Astrocyte (in vitro differentiated cells and primary cell): ENCODE measurements at regions not wholly inside any gene's neighbourhood (a gene's known extent, or its start where the extent isn't known, plus 50 kb on each side); places are given as distances from the start of the nearest gene placed in this dataset.

ENCODE experiments used
- DNase-seq: peaks from one replicate; pipeline ENCODE4 v3.0.0-alpha.2; 2010; ENCODE audit warnings: low read depth
- FAIRE-seq: peaks from 2 replicates; lab custom pipeline; 2011; peaks lifted over from hg19 to GRCh38; lab: Jason Lieb, UNC
- H2AFZ ChIP-seq: 2 replicates; pipeline ENCODE4 v1.6.0; 2012; ENCODE audit warnings: low read depth, low read length, inconsistent platforms
- H3K27ac ChIP-seq: 2 replicates; pipeline ENCODE4 v1.5.1; 2011; ENCODE audit warnings: low read depth, low read length, inconsistent platforms
- H3K27me3 ChIP-seq: 2 replicates; pipeline ENCODE4 v1.6.0; 2011; ENCODE audit warnings: low read length, inconsistent platforms; ENCODE audit not compliant: insufficient read depth
- H3K36me3 ChIP-seq: 2 replicates; pipeline ENCODE4 v1.5.1; 2011; ENCODE audit warnings: low read length, inconsistent platforms; ENCODE audit not compliant: insufficient read depth
- H3K4me1 ChIP-seq: 2 replicates; pipeline ENCODE4 v1.5.1; 2011; ENCODE audit warnings: low read length, inconsistent platforms; ENCODE audit not compliant: insufficient read depth
- H3K4me2 ChIP-seq: 2 replicates; pipeline ENCODE4 v1.6.0; 2012; ENCODE audit warnings: low read length, inconsistent platforms
- H3K4me3 ChIP-seq: 2 replicates; pipeline ENCODE4 v1.5.1; 2011; ENCODE audit warnings: low read depth, mild to moderate bottlenecking, low read length, inconsistent platforms; ENCODE audit not compliant: insufficient read depth
- H3K79me2 ChIP-seq: 2 replicates; pipeline ENCODE4 v1.6.0; 2012; ENCODE audit warnings: mild to moderate bottlenecking, low read length, inconsistent platforms; ENCODE audit not compliant: insufficient read depth
- H3K9ac ChIP-seq: 2 replicates; pipeline ENCODE4 v1.6.0; 2012; ENCODE audit warnings: mild to moderate bottlenecking, low read length, inconsistent platforms
- H3K9me3 ChIP-seq: 2 replicates; pipeline ENCODE4 v1.5.1; 2012; ENCODE audit warnings: low read depth, mild to moderate bottlenecking, low read length, inconsistent platforms; ENCODE audit not compliant: insufficient read depth
- H4K20me1 ChIP-seq: 2 replicates; pipeline ENCODE4 v1.6.0; 2012; ENCODE audit warnings: low read length, inconsistent platforms; ENCODE audit not compliant: insufficient read depth
- H3K27ac Mint-ChIP-seq: one replicate; pipeline ENCODE4 v1.8.0; 2021; ENCODE audit warnings: mild to moderate bottlenecking, mixed read lengths; ENCODE audit not compliant: unreplicated experiment
- H3K27me3 Mint-ChIP-seq: one replicate; pipeline ENCODE4 v1.8.0; 2021; ENCODE audit warnings: low read depth, mixed read lengths; ENCODE audit not compliant: unreplicated experiment
- H3K36me3 Mint-ChIP-seq: one replicate; pipeline ENCODE4 v1.8.0; 2021; ENCODE audit warnings: low read depth, mixed read lengths; ENCODE audit not compliant: unreplicated experiment
- H3K4me1 Mint-ChIP-seq: one replicate; pipeline ENCODE4 v1.8.0; 2021; ENCODE audit warnings: low read depth, mixed read lengths; ENCODE audit not compliant: unreplicated experiment
- H3K4me3 Mint-ChIP-seq: one replicate; pipeline ENCODE4 v1.8.0; 2021; ENCODE audit warnings: mild to moderate bottlenecking, moderate library complexity, mixed read lengths; ENCODE audit not compliant: unreplicated experiment
- H3K9me3 Mint-ChIP-seq: one replicate; pipeline ENCODE4 v1.8.0; 2021; ENCODE audit warnings: mild to moderate bottlenecking, mixed read lengths; ENCODE audit not compliant: unreplicated experiment
- EZH2 ChIP-seq: IDR thresholded peaks from 2 replicates; pipeline ENCODE4 v1.6.1; 2012; ENCODE audit warnings: mild to moderate bottlenecking, low read length, inconsistent platforms; ENCODE audit not compliant: insufficient read depth
- TF ChIP-seq, protein P1 (sequence below): IDR thresholded peaks from 2 replicates; pipeline ENCODE4 v1.5.1; 2011; ENCODE audit warnings: low read depth, mild to moderate bottlenecking, inconsistent platforms, low read length, moderate library complexity; ENCODE audit not compliant: insufficient read depth

DNA sequence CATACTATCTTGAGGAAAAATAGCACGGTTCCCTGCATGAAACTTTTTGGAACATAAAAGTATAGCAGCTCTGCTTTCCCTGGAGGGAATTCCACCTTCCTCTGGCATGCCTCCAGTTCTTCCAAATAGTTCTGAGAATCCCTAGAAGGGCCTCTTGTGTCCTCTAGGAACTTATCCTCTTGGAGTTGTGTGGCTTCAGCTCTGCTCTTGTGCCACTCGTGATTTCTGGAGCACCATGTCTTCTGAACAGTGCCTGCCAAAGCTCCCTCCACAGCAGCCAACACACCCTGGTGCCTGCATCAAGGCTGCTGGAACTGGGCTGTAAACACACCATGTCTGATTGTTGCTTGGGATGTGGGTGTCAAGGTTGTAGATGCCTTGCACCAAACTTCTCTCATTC, 65.7 kb upstream of the FLT1 start:
- Histone ChIP-seq H4K20me1 (no peaks in the 10 kb centered on the region), H3K27me3 (no peaks in the 10 kb centered on the region), H3K79me2 (no peaks in the 10 kb centered on the region), H3K4me3 (no peak overlapping the region), H3K9me3 (no peaks in the 10 kb centered on the region), H3K9ac (no peak overlapping the region), H2AFZ (no peak overlapping the region), H3K4me2 (no peak overlapping the region), H3K36me3 (no peaks in the 10 kb centered on the region), H3K27ac (no peak overlapping the region), H3K4me1 (peaks cover 6% of the 10 kb centered on the region)
- Mint-ChIP-seq H3K4me3 (no peak overlapping the region), H3K4me1 (peaks cover 10% of the 10 kb centered on the region), H3K27me3 (peaks cover 6% of the 10 kb centered on the region), H3K9me3 (peaks cover 2% of the 10 kb centered on the region), H3K27ac (no peak overlapping the region), H3K36me3 (no peaks in the 10 kb centered on the region)
- no peak for FAIRE-seq
- TF ChIP-seq EZH2: no peak
- TF ChIP-seq, protein P1, sequence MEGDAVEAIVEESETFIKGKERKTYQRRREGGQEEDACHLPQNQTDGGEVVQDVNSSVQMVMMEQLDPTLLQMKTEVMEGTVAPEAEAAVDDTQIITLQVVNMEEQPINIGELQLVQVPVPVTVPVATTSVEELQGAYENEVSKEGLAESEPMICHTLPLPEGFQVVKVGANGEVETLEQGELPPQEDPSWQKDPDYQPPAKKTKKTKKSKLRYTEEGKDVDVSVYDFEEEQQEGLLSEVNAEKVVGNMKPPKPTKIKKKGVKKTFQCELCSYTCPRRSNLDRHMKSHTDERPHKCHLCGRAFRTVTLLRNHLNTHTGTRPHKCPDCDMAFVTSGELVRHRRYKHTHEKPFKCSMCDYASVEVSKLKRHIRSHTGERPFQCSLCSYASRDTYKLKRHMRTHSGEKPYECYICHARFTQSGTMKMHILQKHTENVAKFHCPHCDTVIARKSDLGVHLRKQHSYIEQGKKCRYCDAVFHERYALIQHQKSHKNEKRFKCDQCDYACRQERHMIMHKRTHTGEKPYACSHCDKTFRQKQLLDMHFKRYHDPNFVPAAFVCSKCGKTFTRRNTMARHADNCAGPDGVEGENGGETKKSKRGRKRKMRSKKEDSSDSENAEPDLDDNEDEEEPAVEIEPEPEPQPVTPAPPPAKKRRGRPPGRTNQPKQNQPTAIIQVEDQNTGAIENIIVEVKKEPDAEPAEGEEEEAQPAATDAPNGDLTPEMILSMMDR: no peak
- no peak for DNase-seq

DNA sequence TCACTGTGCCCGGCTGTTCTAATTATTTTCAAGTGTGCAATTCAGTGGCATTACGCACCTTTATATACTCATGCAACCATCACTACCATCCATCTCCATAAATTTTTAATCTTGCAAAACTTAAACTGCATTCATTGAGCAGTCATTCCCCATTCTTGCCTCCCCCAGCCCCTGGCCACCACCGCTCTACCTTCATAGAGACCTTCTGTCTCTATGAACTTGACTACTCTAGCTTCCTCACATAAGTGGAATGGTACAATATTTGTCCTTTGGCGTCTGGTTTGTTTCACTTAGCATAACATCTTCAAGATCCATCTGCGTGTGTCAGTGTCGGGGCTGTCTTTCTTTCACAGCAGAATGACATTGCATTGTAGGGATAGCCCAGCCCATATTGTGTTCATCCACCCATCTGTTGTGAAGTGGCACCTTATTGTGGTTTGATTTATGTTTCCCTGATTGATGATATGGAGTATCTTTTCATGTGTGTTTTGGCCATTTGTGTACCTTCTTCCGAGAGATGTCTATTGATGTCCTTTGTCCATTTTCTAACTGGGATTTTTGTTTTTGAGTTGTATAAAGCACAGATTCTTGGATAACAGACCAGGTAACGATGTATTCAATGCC, 64.8 kb upstream of the FLT1 start:
- no peak for DNase-seq
- FAIRE-seq: peak; percentile 71
- Mint-ChIP-seq H3K4me1 (peaks cover 10% of the 10 kb centered on the region), H3K9me3 (peaks cover 2% of the 10 kb centered on the region), H3K36me3 (no peaks in the 10 kb centered on the region), H3K27me3 (peaks cover 6% of the 10 kb centered on the region), H3K27ac (no peak overlapping the region), H3K4me3 (no peak overlapping the region)
- no peaks in the 10 kb centered on the region for H3K9me3 ChIP-seq
- H3K9ac ChIP-seq: no peak overlapping the region
- TF ChIP-seq EZH2: no peak
- TF ChIP-seq, protein P1: no peak
- no peak overlapping the region for H3K4me2 ChIP-seq
- no peak overlapping the region for H2AFZ ChIP-seq
- no peaks in the 10 kb centered on the region for H4K20me1 ChIP-seq
- H3K27ac ChIP-seq: no peak overlapping the region
- no peaks in the 10 kb centered on the region for H3K27me3 ChIP-seq
- peaks cover 6% of the 10 kb centered on the region for H3K4me1 ChIP-seq
- no peak overlapping the region for H3K4me3 ChIP-seq
- no peaks in the 10 kb centered on the region for H3K79me2 ChIP-seq
- H3K36me3 ChIP-seq: no peaks in the 10 kb centered on the region

DNA sequence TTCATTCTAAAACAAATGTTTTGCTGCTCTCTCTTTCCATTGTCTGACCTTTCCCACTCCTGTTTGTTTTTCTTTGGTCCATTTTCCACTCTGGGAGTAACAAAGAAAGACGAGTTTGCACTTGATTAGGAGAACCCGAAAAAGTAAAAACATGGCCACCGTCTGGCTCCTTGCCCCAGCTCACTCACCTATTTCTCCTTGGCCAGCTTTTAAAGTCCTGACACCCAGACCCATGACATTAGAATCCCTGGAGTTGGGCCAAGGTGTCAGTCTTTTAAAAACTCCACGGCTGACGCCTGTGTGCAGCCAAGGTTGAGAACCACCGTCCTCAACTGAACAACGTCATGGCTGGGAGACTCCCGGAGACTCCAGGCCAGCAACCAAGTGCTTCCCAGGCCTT, 63.6 kb upstream of the FLT1 start:
- peak overlapping the region; percentile 72 for H3K4me2 ChIP-seq
- H3K9ac ChIP-seq: peak overlapping the region; percentile 67
- H2AFZ ChIP-seq: peak overlapping the region; percentile 75
- peaks cover 6% of the 10 kb centered on the region for H3K4me1 ChIP-seq
- Mint-ChIP-seq H3K27me3 (peaks cover 2% of the 10 kb centered on the region), H3K27ac (peak overlapping the region; percentile 89), H3K9me3 (no peaks in the 10 kb centered on the region), H3K4me1 (peaks cover 10% of the 10 kb centered on the region), H3K36me3 (no peaks in the 10 kb centered on the region), H3K4me3 (no peak overlapping the region)
- H3K27ac ChIP-seq: peak overlapping the region; percentile 89
- H3K27me3 ChIP-seq: no peaks in the 10 kb centered on the region
- H3K79me2 ChIP-seq: no peaks in the 10 kb centered on the region
- no peaks in the 10 kb centered on the region for H4K20me1 ChIP-seq
- DNase-seq: peak; percentile 42
- TF ChIP-seq, protein P1: no peak
- TF ChIP-seq EZH2: no peak
- no peak for FAIRE-seq
- no peaks in the 10 kb centered on the region for H3K36me3 ChIP-seq
- H3K9me3 ChIP-seq: no peaks in the 10 kb centered on the region
- peak overlapping the region; percentile 3 for H3K4me3 ChIP-seq
